Peyer's patch (tissue), 4 donors: ENCODE measurements at regions not wholly inside any gene's neighbourhood (a gene's known extent, or its start where the extent isn't known, plus 50 kb on each side); places are given as distances from the start of the nearest gene placed in this dataset.

Experiments used
- CTCF ChIP-seq, 6 experiments: fragments of 450-650 bp in 4 of 6; fragments of 200-600 bp in 2 of 6; sonication (generic) in 1 of 6; IDR thresholded peaks; one replicate each; pipeline ENCODE4 v1.5.1; 2017 to 2019; ENCODE audit warnings: antibody characterized with exemption in 6 of 6, mild to moderate bottlenecking in 3 of 6, moderate library complexity in 1 of 6
- POLR2A ChIP-seq, 2 donors: fragments of 450-650 bp; IDR thresholded peaks; one replicate each; pipeline ENCODE4 v1.5.1; 2017; ENCODE audit warnings: antibody characterized with exemption in 2 of 2, mild to moderate bottlenecking in 2 of 2, moderate library complexity in 2 of 2

- TF ChIP-seq CTCF (IDR thresholded peaks at IDR 0.05) (no peak), POLR2A (IDR thresholded peaks at IDR 0.05) (no peak)
These were observed 190.6 kb downstream of the EMP1 start for GRCh38 chr12:13387101-13387500.
